CD4-positive, alpha-beta T cell treated with Interleukin-10 for 1 hour (primary cell): ENCODE measurements at regions not wholly inside any gene's neighbourhood (a gene's known extent, or its start where the extent isn't known, plus 50 kb on each side); places are given as distances from the start of the nearest gene placed in this dataset.

Experiments
- DNase-seq: peaks from one replicate; pipeline ENCODE4 v3.0.0-alpha.2; 2020

GRCh38 chr1:58917436-58917835 is 133.6 kb upstream of the JUN start:
- DNase-seq = no peak

GRCh38 chr1:58919226-58919958 is 135.5 kb upstream of the JUN start:
- DNase-seq = no peak

- no peak for DNase-seq
Measured at GRCh38 chr1:58919959-58920321, 136.1 kb upstream of the JUN start.

- DNase-seq = no peak
Measured at GRCh38 chr1:58921342-58921741, 137.5 kb upstream of the JUN start.

- DNase-seq = no peak
Measured at GRCh38 chr1:58921751-58922150, 137.9 kb upstream of the JUN start.

DNA sequence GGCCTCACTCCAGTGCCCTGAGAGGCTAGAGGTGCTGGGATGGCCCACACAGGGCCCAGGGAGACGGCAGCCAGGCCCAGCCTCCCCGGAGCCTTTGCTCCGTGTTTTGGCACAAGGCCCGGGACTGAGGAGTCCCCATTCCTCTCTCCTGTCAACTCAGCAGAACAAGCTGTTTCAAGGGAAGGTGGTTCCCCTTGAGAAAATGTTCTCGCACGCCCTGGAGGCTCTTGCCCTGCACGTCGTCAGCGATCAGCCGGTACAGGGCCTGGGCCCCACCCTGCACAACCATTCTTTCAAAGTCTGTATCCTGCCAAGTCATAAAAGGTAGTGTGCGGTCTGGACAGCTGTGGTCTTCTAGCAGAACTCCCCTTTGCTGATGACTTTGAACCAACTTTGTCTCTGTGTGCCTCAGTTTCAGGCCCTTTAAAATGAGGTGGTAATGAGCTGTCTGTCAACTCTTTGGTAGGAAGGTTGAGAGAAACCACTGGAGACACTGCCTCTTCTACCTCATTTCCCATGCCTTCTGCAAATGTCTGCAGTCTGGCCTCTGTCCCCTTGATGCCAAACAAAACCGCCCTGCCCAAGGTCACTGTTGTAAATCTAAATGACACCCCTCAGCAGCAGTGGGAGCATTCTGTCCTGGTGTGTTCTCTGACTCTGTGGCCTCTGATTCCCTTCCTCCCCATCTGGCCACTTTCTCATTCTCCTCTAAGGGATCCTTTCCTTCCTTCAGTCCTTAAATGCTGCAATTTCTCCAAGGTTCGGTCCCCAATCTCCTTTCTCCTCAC is 138.6 kb upstream of the JUN start:
- peak; percentile 50 for DNase-seq

GRCh38 chr1:58923090-58923470 is 139.2 kb upstream of the JUN start:
- no peak for DNase-seq

GRCh38 chr1:58924016-58924565 is 140.2 kb upstream of the JUN start:
- DNase-seq = no peak

GRCh38 chr1:58924821-58925220 is 141.0 kb upstream of the JUN start:
- no peak for DNase-seq

DNA sequence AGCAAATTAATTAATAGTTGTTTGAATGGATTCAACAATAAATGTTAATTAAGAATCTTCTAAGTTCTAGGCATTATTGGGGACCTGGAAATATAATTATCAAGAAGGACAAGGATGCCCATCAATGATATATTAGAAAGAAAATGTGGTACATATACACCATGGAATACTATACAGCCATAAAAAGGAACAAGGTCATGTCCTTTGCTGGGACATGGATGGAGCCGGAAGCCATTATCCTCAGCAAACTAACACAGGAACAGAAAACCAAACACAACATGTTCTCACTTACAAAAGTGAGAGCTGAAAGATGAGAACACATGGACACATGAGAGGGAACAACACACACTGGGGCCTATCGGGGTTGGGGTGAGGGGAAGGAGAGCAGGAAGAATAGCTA is 141.4 kb upstream of the JUN start:
- no peak for DNase-seq

GRCh38 chr1:58926152-58926551 is 142.3 kb upstream of the JUN start:
- DNase-seq = no peak

GRCh38 chr1:58927041-58927721 is 143.3 kb upstream of the JUN start:
- no peak for DNase-seq

DNA sequence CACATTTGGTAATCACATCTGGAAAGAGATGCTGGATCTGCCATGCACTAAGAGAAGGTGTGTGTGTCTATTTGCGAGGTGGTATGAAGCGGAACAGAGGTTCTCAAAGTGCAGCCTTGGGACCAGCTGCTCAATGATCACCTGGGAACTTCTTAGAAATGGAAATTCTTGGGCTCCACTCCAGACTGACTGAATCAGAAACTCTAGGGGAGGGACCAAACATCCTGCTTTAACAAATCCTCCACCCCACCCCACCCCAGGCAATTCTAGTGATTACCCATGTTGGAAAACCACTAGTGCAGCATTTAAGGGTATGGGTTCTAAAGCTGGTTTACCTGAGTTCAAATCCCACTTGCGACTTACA is 143.9 kb upstream of the JUN start:
- DNase-seq = no peak

DNA sequence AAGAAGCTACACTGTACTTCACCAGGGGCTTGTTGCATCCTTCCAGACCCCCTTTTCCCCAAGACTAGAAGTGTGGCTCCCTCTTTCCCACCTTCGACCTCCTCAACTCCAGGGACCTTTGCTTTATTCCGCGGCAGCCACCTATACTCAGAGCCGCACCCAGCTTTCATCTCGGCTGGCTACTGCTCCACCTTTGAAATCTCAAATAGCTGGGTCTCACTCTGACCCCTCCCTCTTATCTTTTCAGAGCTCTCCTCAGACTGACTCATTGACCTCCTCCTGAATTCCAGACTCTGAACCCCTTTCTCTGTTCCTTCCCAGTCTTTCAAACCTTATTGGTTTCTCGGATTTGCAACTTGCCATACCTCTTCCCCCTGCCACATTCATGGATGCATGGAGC is 144.7 kb upstream of the JUN start:
- DNase-seq = no peak

GRCh38 chr1:58929671-58930325 is 146.0 kb upstream of the JUN start:
- peak; percentile 16 for DNase-seq

DNA sequence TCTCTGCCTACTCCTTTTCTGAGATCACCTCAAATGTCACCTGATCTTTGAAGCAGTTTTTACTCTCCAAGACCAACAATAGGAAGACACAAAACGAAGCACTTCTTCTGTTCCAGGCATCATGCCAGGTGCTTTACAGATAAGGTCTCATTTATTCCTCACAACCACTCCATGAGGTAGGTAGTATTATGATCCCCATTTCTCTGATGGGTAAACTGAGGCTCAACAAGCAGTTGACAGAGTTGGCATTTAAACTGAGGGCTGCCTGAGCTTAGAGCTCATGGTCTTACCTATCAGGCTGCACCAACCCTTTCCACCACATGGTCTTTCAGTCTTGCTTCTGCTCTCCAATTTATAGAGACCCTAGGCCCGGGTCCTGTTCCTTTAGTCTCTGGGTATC is 147.2 kb upstream of the JUN start:
- no peak for DNase-seq

DNA sequence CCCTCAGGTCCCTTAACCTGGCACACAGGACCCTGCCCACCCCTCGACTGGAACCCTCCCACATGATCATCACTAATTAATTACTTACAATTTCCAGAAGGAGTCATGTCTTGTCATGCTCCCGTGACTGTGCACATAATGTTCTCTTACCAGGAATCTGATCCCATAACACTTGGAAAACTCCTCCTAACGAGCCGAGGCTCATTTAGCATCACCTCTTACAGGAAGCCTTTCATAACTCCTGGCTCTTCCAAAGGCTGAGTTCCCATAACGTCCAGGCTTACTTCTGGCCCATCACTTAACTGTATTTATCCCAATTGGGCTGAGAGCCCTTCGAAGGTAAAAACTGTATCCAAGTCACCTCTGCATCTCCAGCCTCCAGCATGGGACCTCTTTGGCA is 147.9 kb upstream of the JUN start:
- no peak for DNase-seq

- no peak for DNase-seq
Measured at GRCh38 chr1:58932859-58933598, 149.2 kb upstream of the JUN start.

DNA sequence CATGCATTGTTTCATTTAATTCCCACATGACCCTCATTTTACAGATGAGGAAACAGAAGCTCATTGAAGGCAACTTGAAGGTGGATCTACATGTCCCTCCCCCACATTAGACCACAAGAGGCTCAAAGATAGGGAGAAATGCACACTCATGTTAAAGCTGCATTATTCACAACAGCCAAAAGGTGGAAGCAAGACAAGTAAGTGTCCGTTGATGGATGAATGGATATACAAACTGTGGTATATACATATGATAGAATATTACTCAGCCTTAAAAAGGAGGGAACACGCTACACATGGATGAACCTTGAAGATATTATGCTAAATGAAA is 149.7 kb upstream of the JUN start:
- no peak for DNase-seq

DNA sequence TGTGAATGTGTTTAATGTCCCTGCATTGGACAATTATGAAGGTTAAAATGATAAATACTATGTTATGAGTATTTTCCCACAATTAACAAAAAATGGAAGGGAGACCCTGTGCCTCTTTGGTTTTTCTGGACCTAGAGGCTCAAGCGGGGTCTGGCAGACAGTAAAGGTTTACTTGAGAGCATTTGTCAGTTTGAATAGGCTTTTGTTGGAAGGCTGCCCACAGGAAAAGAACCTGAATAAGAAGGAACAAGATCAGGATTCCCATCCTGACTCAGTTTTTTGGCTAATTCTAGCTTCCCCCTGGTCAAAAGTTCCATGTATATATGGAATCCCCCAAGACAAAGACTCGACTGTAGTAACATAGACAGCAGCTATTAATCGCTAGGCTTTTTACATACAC is 150.9 kb upstream of the JUN start:
- no peak for DNase-seq

DNA sequence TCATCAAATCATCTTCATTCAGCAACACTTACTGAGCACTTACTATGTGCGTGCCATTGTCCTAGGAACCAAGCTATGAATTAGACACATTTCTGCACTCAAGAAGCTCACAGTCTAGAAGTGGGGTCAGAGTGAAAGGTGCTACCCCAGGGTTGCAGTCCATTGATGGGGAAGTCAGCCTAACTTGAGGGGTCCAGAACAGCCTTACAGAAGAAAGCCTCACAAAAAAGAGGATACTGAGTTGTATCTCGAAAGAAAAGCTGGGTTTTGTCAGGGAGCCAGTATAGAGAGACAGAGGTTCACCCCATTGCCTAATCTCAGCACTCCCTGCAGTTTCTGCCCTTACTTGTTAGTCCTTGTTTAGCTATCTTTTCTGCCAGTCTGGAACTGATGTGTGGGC is 153.1 kb upstream of the JUN start:
- DNase-seq = no peak

- DNase-seq = no peak
Measured at GRCh38 chr1:58939146-58939545, 155.3 kb upstream of the JUN start.
